HCT116 (cell line): ENCODE measurements at regions not wholly inside any gene's neighbourhood (a gene's known extent, or its start where the extent isn't known, plus 50 kb on each side); places are given as distances from the start of the nearest gene placed in this dataset.
A peak's percentile ranks its signal among the peaks of the same experiment; 100 is the strongest.

Source experiments
- ATAC-seq: fragments of 200-7000 bp; cut with Tn5 transposase; 2 replicates; pipeline ENCODE4 v1.9.1; 2020; ENCODE audit warnings: mild to moderate bottlenecking, moderate library complexity
- BruUV-seq: library from RNA; stranded (reverse); fragments of 400-500 nt; replicated peaks from 2 replicates; lab custom pipeline; 2021; lab: Mats Ljungman, UMichigan
- CTCF ChIA-PET: fragments of 300-600 bp; sonication (Branson Sonifier 250); formaldehyde crosslinking; loops from one replicate; lab custom pipeline; 2021; ENCODE audit warnings: antibody characterized with exemption; lab: Charles Lee
- POLR2A ChIA-PET: fragments of 300-600, 350-600 bp; sonication (Branson Sonifier 250); formaldehyde crosslinking; loops from one replicate; lab custom pipeline; 2021; ENCODE audit warnings: antibody characterized with exemption; lab: Charles Lee
- RAD21 ChIA-PET, 2 experiments: fragments of 300-600 bp; sonication (Branson Sonifier 250); formaldehyde crosslinking; loops; one replicate each; lab custom pipeline; 2023; ENCODE audit warnings: low total read pairs in 2 of 2; ENCODE audit not compliant: uncharacterized antibody in 2 of 2, unreplicated experiment in 2 of 2, low non-redundant PET in 1 of 2; lab: Charles Lee
- DNase-seq: peaks from one replicate; pipeline ENCODE4 v3.0.0-alpha.2; 2010; ENCODE audit warnings: low read depth, low spot score
- H2AFZ ChIP-seq: fragments of 200-600 bp; shearing (Covaris generic), sonication (generic); 2 replicates; pipeline ENCODE4 v1.6.1; 2017; ENCODE audit warnings: low read depth, mixed run types, mixed read lengths, antibody characterized with exemption, low read length; ENCODE audit not compliant: poor library complexity, severe bottlenecking
- H3K27ac ChIP-seq: 2 replicates; pipeline ENCODE4 v1.5.1; 2012; ENCODE audit warnings: low read depth, low read length
- H3K27me3 ChIP-seq: fragments of 200-600 bp; sonication (generic); 2 replicates; pipeline ENCODE4 v1.6.1; 2016; ENCODE audit warnings: mixed run types, low read length, mixed read lengths; ENCODE audit not compliant: insufficient read depth
- H3K36me3 ChIP-seq, 2 experiments: fragments of 200-500 bp in 1 of 2; fragments of 200-600 bp in 1 of 2; sonication (Bioruptor generic) in 1 of 2; sonication (generic) in 1 of 2; 2 replicates each; pipeline versions ENCODE4 v1.5.1 to v1.6.1; 2014 to 2016; ENCODE audit warnings: low read length in 2 of 2, inconsistent platforms in 1 of 2, mixed read lengths in 1 of 2, mixed run types in 1 of 2; ENCODE audit not compliant: insufficient read depth in 2 of 2, control insufficient read depth in 1 of 2
- H3K4me1 ChIP-seq, 2 experiments: fragments of 200-600 bp in 1 of 2; sonication (generic) in 1 of 2; 2 replicates each; pipeline versions ENCODE4 v1.5.1 to v1.6.1; 2012 to 2017; ENCODE audit warnings: low read length in 2 of 2, inconsistent platforms in 1 of 2, mild to moderate bottlenecking in 1 of 2, mixed read lengths in 1 of 2, mixed run types in 1 of 2, moderate library complexity in 1 of 2; ENCODE audit not compliant: insufficient read depth in 2 of 2, control insufficient read depth in 1 of 2
- H3K4me2 ChIP-seq: fragments of 200-600 bp; sonication (generic); 2 replicates; pipeline ENCODE4 v1.6.1; 2017; ENCODE audit warnings: mixed run types, low read length, mixed read lengths
- H3K4me3 ChIP-seq, 2 experiments: fragments of 200-600 bp in 1 of 2; sonication (generic) in 1 of 2; replicated peaks in 1 of 2; 2 replicates each; pipeline ENCODE4 v1.5.1; 2011 to 2016; ENCODE audit warnings: low read length in 2 of 2, control low read depth in 1 of 2, low read depth in 1 of 2, mild to moderate bottlenecking in 1 of 2, mixed read lengths in 1 of 2, mixed run types in 1 of 2
- H3K79me2 ChIP-seq: fragments of 200-600 bp; sonication (generic); 2 replicates; pipeline ENCODE4 v1.6.1; 2017; ENCODE audit warnings: mild to moderate bottlenecking, mixed run types, low read length, moderate library complexity, mixed read lengths; ENCODE audit not compliant: insufficient read depth
- H3K9ac ChIP-seq: fragments of 200-600 bp; sonication (generic); 2 replicates; pipeline ENCODE4 v1.6.1; 2016; ENCODE audit warnings: low read length, mixed read lengths
- H3K9me2 ChIP-seq: fragments of 200-600 bp; sonication (generic), shearing (Covaris generic); 2 replicates; pipeline ENCODE4 v1.6.1; 2017; ENCODE audit warnings: mixed run types, mild to moderate bottlenecking, moderate library complexity; ENCODE audit not compliant: insufficient read depth
- H3K9me3 ChIP-seq, 2 experiments: fragments of 200-500 bp in 1 of 2; fragments of 200-600 bp in 1 of 2; sonication (Bioruptor generic) in 1 of 2; sonication (generic) in 1 of 2; 2 replicates each; pipeline ENCODE4 v1.6.1; 2014 to 2017; ENCODE audit warnings: low read length in 2 of 2, mixed read lengths in 2 of 2, inconsistent platforms in 1 of 2, low read depth in 1 of 2, mild to moderate bottlenecking in 1 of 2, mixed run types in 1 of 2, moderate library complexity in 1 of 2; ENCODE audit not compliant: control insufficient read depth in 1 of 2, insufficient read depth in 1 of 2
- H4K20me1 ChIP-seq: fragments of 200-600 bp; sonication (generic), shearing (Covaris generic); 2 replicates; pipeline ENCODE4 v1.6.1; 2017; ENCODE audit warnings: mixed run types, mild to moderate bottlenecking, moderate library complexity; ENCODE audit not compliant: insufficient read depth
- CEBPB ChIP-seq: IDR thresholded peaks from 2 replicates; pipeline ENCODE4 v1.6.1; 2012; ENCODE audit warnings: low read depth
- CTCF ChIP-seq, 3 experiments: fragments of 200-600 bp in 1 of 3; sonication (generic) in 1 of 3; IDR thresholded peaks in 2 of 3; conservative IDR thresholded peaks in 1 of 3; 2 replicates each; pipeline ENCODE4 v1.5.1; 2012 to 2017; ENCODE audit warnings: low read depth in 2 of 3, low read length in 2 of 3, antibody characterized with exemption in 1 of 3, borderline replicate concordance in 1 of 3, control low read depth in 1 of 3, mild to moderate bottlenecking in 1 of 3, mixed read lengths in 1 of 3, mixed run types in 1 of 3, moderate library complexity in 1 of 3; ENCODE audit not compliant: insufficient read depth in 1 of 3
- EGR1 ChIP-seq: IDR thresholded peaks from 2 replicates; pipeline ENCODE4 v1.6.1; 2012; ENCODE audit warnings: low read depth
- EZH2 ChIP-seq: fragments of 200-600 bp; sonication (generic); IDR thresholded peaks from 2 replicates; pipeline ENCODE4 v1.6.1; 2017; ENCODE audit warnings: antibody characterized with exemption, mixed run types
- EZH2phosphoT487 ChIP-seq: fragments of 200-600 bp; IDR thresholded peaks from 2 replicates; pipeline ENCODE4 v1.6.1; 2018; ENCODE audit warnings: antibody characterized with exemption, borderline replicate concordance
- JUND ChIP-seq: IDR thresholded peaks from 2 replicates; pipeline ENCODE4 v1.6.1; 2012
- POLR2A ChIP-seq: IDR thresholded peaks from 2 replicates; pipeline ENCODE4 v1.7.0; 2011; ENCODE audit warnings: borderline replicate concordance; ENCODE audit not compliant: insufficient read depth, insufficient read length; ENCODE audit errors: extremely low read depth
- POLR2AphosphoS5 ChIP-seq: IDR thresholded peaks from 2 replicates; pipeline ENCODE4 v1.6.1; 2011; ENCODE audit warnings: mild to moderate bottlenecking, low read depth, low read length, moderate library complexity
- SIN3A ChIP-seq: IDR thresholded peaks from 2 replicates; pipeline ENCODE4 v1.6.1; 2012; ENCODE audit warnings: low read depth
- SP1 ChIP-seq: IDR thresholded peaks from 2 replicates; pipeline ENCODE4 v1.6.1; 2012; ENCODE audit warnings: low read depth
- SRF ChIP-seq: IDR thresholded peaks from 2 replicates; pipeline ENCODE4 v1.6.1; 2012; ENCODE audit warnings: low read depth
- TCF7L2 ChIP-seq: IDR thresholded peaks from 2 replicates; pipeline ENCODE4 v1.7.0; 2011; ENCODE audit warnings: borderline replicate concordance, inconsistent platforms; ENCODE audit not compliant: insufficient read depth, insufficient read length; ENCODE audit errors: extremely low read depth
- ZBTB33 ChIP-seq: IDR thresholded peaks from 2 replicates; pipeline ENCODE4 v1.6.1; 2011; ENCODE audit warnings: mild to moderate bottlenecking, low read length, moderate library complexity; ENCODE audit not compliant: insufficient replicate concordance; ENCODE audit errors: extremely low read depth
- intact Hi-C: fragments of 100-400 bp; cut with micrococcal nuclease; formaldehyde crosslinking; loops from 2 replicates; pipeline ENCODE4 v1.10.0; 2022

- TF ChIP-seq POLR2AphosphoS5: no peak
- no peak for TF ChIP-seq EZH2
- no peak for TF ChIP-seq EGR1
- no peak for TF ChIP-seq SP1
- no peak for TF ChIP-seq SIN3A
- TF ChIP-seq ZBTB33: no peak
- TF ChIP-seq SRF: no peak
- TF ChIP-seq POLR2A: no peak
- TF ChIP-seq, all 23 proteins: peak for 0
These were observed 219.2 kb upstream of the SSTR1 start (continued) for GRCh38 chr14:37988472-37988871.

GRCh38 chr14:37991027-37991426, 216.7 kb upstream of the SSTR1 start:
- Histone ChIP-seq H3K9me2 (no peaks in the 10 kb centered on the region), H3K9me3 (no peaks in the 10 kb centered on the region), H3K9ac (no peak overlapping the region), H3K4me3 (no peak overlapping the region), H3K27ac (no peak overlapping the region), H3K36me3 (no peaks in the 10 kb centered on the region), H3K4me1 (no peaks in the 10 kb centered on the region), H2AFZ (no peak overlapping the region), H3K27me3 (no peaks in the 10 kb centered on the region), H4K20me1 (no peaks in the 10 kb centered on the region), H3K4me2 (no peak overlapping the region), H3K79me2 (no peaks in the 10 kb centered on the region)
- no peak for DNase-seq
- ATAC-seq: no peak
- intact Hi-C loops: no loop called here
- ChIA-PET CTCF (no interaction called here), POLR2A (no interaction called here), RAD21 (no interaction called here)
- BruUV-seq: no TSS peak
- TF ChIP-seq CTCF (IDR thresholded peaks at IDR 0.05 in 2 of 3, conservative IDR thresholded peaks at IDR 0.05 in 1 of 3; ENCODE audit: borderline replicate concordance in 1 of 3, insufficient read depth in 1 of 3, low read depth in 2 of 3, low read length in 2 of 3) (0 out of 6 replicates have a peak, but pooled peaks of 1 of the 3 experiments have one; percentile 9), ZBTB33 (no peak), EZH2 (no peak), EZH2phosphoT487 (no peak), JUND (no peak), CEBPB (no peak), POLR2AphosphoS5 (no peak), TCF7L2 (no peak), SP1 (no peak)
